H1 (cell line): ENCODE measurements at regions not wholly inside any gene's neighbourhood (a gene's known extent, or its start where the extent isn't known, plus 50 kb on each side); places are given as distances from the start of the nearest gene placed in this dataset.

ENCODE experiments used
- CTCF ChIA-PET: fragments of 300-600 bp; sonication (Branson Sonifier 250); formaldehyde crosslinking; loops from one replicate; lab custom pipeline; 2021; ENCODE audit not compliant: partially characterized antibody; lab: Charles Lee
- POLR2A ChIA-PET: fragments of 300-600 bp; sonication (Branson Sonifier 250); formaldehyde crosslinking; loops from one replicate; lab custom pipeline; 2021; ENCODE audit warnings: inconsistent platforms; ENCODE audit not compliant: partially characterized antibody; lab: Charles Lee
- DNase-seq, 2 experiments: peaks; one replicate each; pipeline versions ENCODE4 v3.0.0 to v3.0.0-alpha.2; 2010 to 2022; ENCODE audit warnings: low spot score in 2 of 2, low read depth in 1 of 2, mixed read lengths in 1 of 2
- FAIRE-seq: peaks from 2 replicates; lab custom pipeline; 2011; peaks lifted over from hg19 to GRCh38; lab: Jason Lieb, UNC
- H2AFZ ChIP-seq: 2 replicates; pipeline ENCODE4 v1.8.1; 2012; ENCODE audit warnings: low read length, inconsistent platforms
- H2AK5ac ChIP-seq: 2 replicates; pipeline ENCODE4 v1.6.1; 2013; ENCODE audit warnings: low read depth, low read length
- H2BK120ac ChIP-seq: replicated peaks from 2 replicates; pipeline ENCODE3; 2013; ENCODE audit warnings: low read depth, low read length, inconsistent platforms
- H2BK12ac ChIP-seq: 2 replicates; pipeline ENCODE4 v1.6.1; 2013; ENCODE audit warnings: low read depth, low read length
- H2BK15ac ChIP-seq: 2 replicates; pipeline ENCODE4 v1.6.1; 2013; ENCODE audit warnings: low read length
- H2BK20ac ChIP-seq: 2 replicates; pipeline ENCODE4 v1.6.1; 2013; ENCODE audit warnings: low read length
- H2BK5ac ChIP-seq: 2 replicates; pipeline ENCODE4 v1.6.1; 2013; ENCODE audit warnings: low read depth, low read length
- H3K14ac ChIP-seq: 2 replicates; pipeline ENCODE4 v1.6.1; 2013; ENCODE audit warnings: inconsistent platforms; ENCODE audit not compliant: insufficient read length
- H3K18ac ChIP-seq: 2 replicates; pipeline ENCODE4 v1.6.1; 2013; ENCODE audit warnings: low read length; ENCODE audit errors: extremely low read depth
- H3K23ac ChIP-seq: 2 replicates; pipeline ENCODE4 v1.6.1; 2013; ENCODE audit warnings: inconsistent platforms; ENCODE audit not compliant: insufficient read length
- H3K23me2 ChIP-seq: 2 replicates; pipeline ENCODE4 v1.6.1; 2013; ENCODE audit warnings: low read depth, low read length
- H3K27ac ChIP-seq: 2 replicates; pipeline ENCODE4 v1.6.1; 2011; ENCODE audit warnings: low read depth, low read length, inconsistent platforms
- H3K27me3 ChIP-seq, 4 experiments: replicated peaks in 1 of 4; 1 replicate in 1 of 4; 2 replicates in 3 of 4; pipeline versions ENCODE4 v1.6.1 to v1.8.1; 2011 to 2013; ENCODE audit warnings: low read length in 3 of 4, mild to moderate bottlenecking in 3 of 4, inconsistent platforms in 2 of 4, mixed read lengths in 2 of 4, moderate library complexity in 1 of 4; ENCODE audit not compliant: control insufficient read depth in 3 of 4, insufficient read depth in 3 of 4; ENCODE audit errors: extremely low read depth in 1 of 4
- H3K36me3 ChIP-seq, 4 experiments: 2 replicates each; pipeline versions ENCODE4 v1.6.1 to v1.8.1; 2011 to 2013; ENCODE audit warnings: mild to moderate bottlenecking in 4 of 4, low read length in 3 of 4, moderate library complexity in 2 of 4, control low read depth in 1 of 4, inconsistent platforms in 1 of 4; ENCODE audit not compliant: insufficient read depth in 4 of 4, control insufficient read depth in 2 of 4
- H3K4ac ChIP-seq: replicated peaks from 2 replicates; pipeline ENCODE3; 2013; ENCODE audit warnings: low read length, low read depth, mixed read lengths, inconsistent platforms; ENCODE audit not compliant: insufficient read length
- H3K4me1 ChIP-seq, 4 experiments: replicated peaks in 1 of 4; 1 replicate in 1 of 4; 2 replicates in 3 of 4; pipeline versions ENCODE4 v1.6.1 to v1.8.1; 2011 to 2013; ENCODE audit warnings: low read length in 3 of 4, inconsistent platforms in 2 of 4, mixed read lengths in 1 of 4; ENCODE audit not compliant: insufficient read depth in 4 of 4, control insufficient read depth in 3 of 4
- H3K4me2 ChIP-seq, 2 experiments: 2 replicates each; pipeline versions ENCODE4 v1.6.1 to v1.8.1; 2011 to 2013; ENCODE audit warnings: low read depth in 2 of 2, low read length in 2 of 2, control low read depth in 1 of 2, inconsistent platforms in 1 of 2, mild to moderate bottlenecking in 1 of 2; ENCODE audit not compliant: insufficient read depth in 1 of 2
- H3K4me3 ChIP-seq, 4 experiments: fragments of 200-600, 300-600 bp in 1 of 4; sonication (generic), shearing (Covaris generic), sonication (Bioruptor Twin) in 1 of 4; 2 replicates each; pipeline versions ENCODE4 v1.5.1 to v1.8.1; 2011 to 2016; ENCODE audit warnings: low read length in 4 of 4, low read depth in 3 of 4, control low read depth in 2 of 4, inconsistent platforms in 2 of 4, mild to moderate bottlenecking in 2 of 4, mixed read lengths in 1 of 4, moderate library complexity in 1 of 4; ENCODE audit not compliant: insufficient read depth in 2 of 4; ENCODE audit errors: extremely low read depth in 1 of 4
- H3K56ac ChIP-seq: replicated peaks from 2 replicates; pipeline ENCODE3; 2013; ENCODE audit warnings: low read depth, mild to moderate bottlenecking, mixed read lengths, low read length, inconsistent platforms; ENCODE audit not compliant: insufficient read length
- H3K79me1 ChIP-seq: 2 replicates; pipeline ENCODE4 v1.6.1; 2013; ENCODE audit warnings: low read depth, low read length, control low read depth
- H3K79me2 ChIP-seq, 2 experiments: 2 replicates each; pipeline versions ENCODE4 v1.6.1 to v1.8.1; 2012 to 2013; ENCODE audit warnings: low read length in 2 of 2, mild to moderate bottlenecking in 2 of 2, inconsistent platforms in 1 of 2; ENCODE audit not compliant: insufficient read depth in 2 of 2, control insufficient read depth in 1 of 2
- H3K9ac ChIP-seq, 4 experiments: replicated peaks in 1 of 4; 1 replicate in 1 of 4; 2 replicates in 3 of 4; pipeline versions ENCODE4 v1.6.1 to v1.8.1; 2011 to 2013; ENCODE audit warnings: low read depth in 3 of 4, low read length in 3 of 4, control low read depth in 2 of 4, mild to moderate bottlenecking in 2 of 4, moderate library complexity in 2 of 4, inconsistent platforms in 1 of 4; ENCODE audit errors: extremely low read depth in 1 of 4
- H3K9me3 ChIP-seq, 2 experiments: 2 replicates each; pipeline versions ENCODE4 v1.6.1 to v1.8.1; 2012 to 2013; ENCODE audit warnings: mild to moderate bottlenecking in 2 of 2, moderate library complexity in 2 of 2, control low read depth in 1 of 2, inconsistent platforms in 1 of 2, low read depth in 1 of 2, low read length in 1 of 2, mixed read lengths in 1 of 2; ENCODE audit not compliant: insufficient read depth in 2 of 2
- H4K20me1 ChIP-seq, 2 experiments: replicated peaks in 1 of 2; 2 replicates each; pipeline versions ENCODE3 to v1.8.1; 2011 to 2013; ENCODE audit warnings: inconsistent platforms in 2 of 2, low read length in 2 of 2, mild to moderate bottlenecking in 1 of 2; ENCODE audit not compliant: insufficient read depth in 2 of 2, control insufficient read depth in 1 of 2
- H4K5ac ChIP-seq: 2 replicates; pipeline ENCODE4 v1.6.1; 2013; ENCODE audit warnings: low read length, low read depth, mixed read lengths, inconsistent platforms; ENCODE audit not compliant: insufficient read length
- H4K8ac ChIP-seq: 2 replicates; pipeline ENCODE4 v1.8.0; 2013; ENCODE audit warnings: mild to moderate bottlenecking, moderate library complexity, low read length, inconsistent platforms; ENCODE audit not compliant: insufficient read depth; ENCODE audit errors: extremely low read depth
- H4K91ac ChIP-seq: replicated peaks from 2 replicates; pipeline ENCODE3; 2013; ENCODE audit warnings: low read length, mixed read lengths, inconsistent platforms; ENCODE audit not compliant: insufficient read length
- ASH2L ChIP-seq: fragments of 200-600, 300-600 bp; sonication (generic); IDR thresholded peaks from one replicate; pipeline ENCODE4 v1.7.1; 2017; ENCODE audit warnings: low read length
- CHD1 ChIP-seq: IDR thresholded peaks from 2 replicates; pipeline ENCODE4 v1.6.1; 2012; ENCODE audit warnings: low read depth, low read length, improper control_type of control experiment
- CREB1 ChIP-seq: IDR thresholded peaks from 2 replicates; pipeline ENCODE4 v1.6.1; 2012; ENCODE audit warnings: inconsistent platforms
- HDAC6 ChIP-seq: IDR thresholded peaks from one replicate; pipeline ENCODE4 v1.7.1; 2012; ENCODE audit warnings: low read depth, mild to moderate bottlenecking, inconsistent platforms, low read length, moderate library complexity
- JUN ChIP-seq: IDR thresholded peaks from 2 replicates; pipeline ENCODE4 v1.6.1; 2011; ENCODE audit warnings: low read depth, mild to moderate bottlenecking, improper control_type of control experiment, low read length
- MAFK ChIP-seq: IDR thresholded peaks from 2 replicates; pipeline ENCODE4 v1.6.1; 2012; ENCODE audit warnings: low read depth, mild to moderate bottlenecking, improper control_type of control experiment, low read length
- NANOG ChIP-seq: IDR thresholded peaks from 2 replicates; pipeline ENCODE4 v1.6.1; 2011; ENCODE audit warnings: low read length, low read depth, mild to moderate bottlenecking, inconsistent platforms; ENCODE audit not compliant: insufficient read depth, poor library complexity, severe bottlenecking
- POLR2A ChIP-seq, 2 experiments: IDR thresholded peaks; 1 replicate in 1 of 2; 2 replicates in 1 of 2; pipeline ENCODE4 v1.6.1; 2011; ENCODE audit warnings: low read depth in 2 of 2, low read length in 2 of 2, mild to moderate bottlenecking in 2 of 2; ENCODE audit errors: control extremely low read depth in 1 of 2
- SP1 ChIP-seq: IDR thresholded peaks from 2 replicates; pipeline ENCODE4 v1.6.1; 2011; ENCODE audit warnings: low read depth, low read length
- TAF7 ChIP-seq: optimal IDR thresholded peaks from 2 replicates; pipeline ENCODE3; 2011; ENCODE audit warnings: low read depth, mild to moderate bottlenecking, inconsistent platforms, low read length, moderate library complexity, borderline replicate concordance
- WGBS, 2 experiments: shearing (Covaris generic) in 1 of 2; methylation state at CpG; one replicate each; pipeline versions ENCODE4 v1.1.6 to v1.1.7; 2013 to 2015; ENCODE audit warnings: low lambda C conversion rate in 2 of 2, mixed read lengths in 2 of 2, inconsistent platforms in 1 of 2, low coverage in 1 of 2, missing lambda C conversion rate in 1 of 2; ENCODE audit not compliant: insufficient replicate concordance in 2 of 2, insufficient coverage in 1 of 2, insufficient read length in 1 of 2; ENCODE audit errors: extremely low coverage in 1 of 2, missing lambda C conversion rate in 1 of 2; 5-methylcytosine and 5-hydroxymethylcytosine counted together

DNA sequence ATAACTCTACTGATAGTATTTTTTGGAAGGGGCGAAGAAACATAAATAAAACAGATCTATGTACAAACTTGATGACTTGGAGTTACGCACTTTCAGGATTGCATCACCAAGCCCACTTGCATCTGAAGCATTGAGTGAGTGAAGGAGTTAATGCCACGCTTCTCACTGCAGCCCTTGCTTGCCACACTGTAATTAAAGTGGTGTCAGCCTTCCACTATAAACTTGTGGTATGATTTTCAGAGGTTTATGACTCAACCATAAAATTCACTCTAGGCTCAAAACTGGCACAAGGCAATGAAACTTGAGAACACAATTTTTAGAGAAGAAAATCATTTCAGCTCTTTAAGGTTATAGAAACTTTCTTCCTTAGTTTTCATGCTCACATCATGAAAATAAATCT is 93.9 kb upstream of the PRMT6 start:
- Histone ChIP-seq H2BK12ac (no peak overlapping the region), H4K5ac (no peak overlapping the region), H4K8ac (no peak overlapping the region), H3K9ac (no peak overlapping the region), H3K56ac (no peak overlapping the region), H4K91ac (no peak overlapping the region), H3K23ac (no peak overlapping the region), H3K79me1 (no peaks in the 10 kb centered on the region), H3K23me2 (no peaks in the 10 kb centered on the region), H3K9me3 (no peaks in the 10 kb centered on the region), H3K4me1 (peaks cover 0 to 2% (median 0%) of the 10 kb centered on the region in 4 experiments; a peak in 1 of 7 replicates), H3K27ac (no peak overlapping the region), H3K79me2 (no peaks in the 10 kb centered on the region), H3K27me3 (no peaks in the 10 kb centered on the region), H2AK5ac (no peak overlapping the region), H2AFZ (no peak overlapping the region), H4K20me1 (no peaks in the 10 kb centered on the region), H2BK20ac (no peak overlapping the region), H3K4me2 (no peak overlapping the region), H3K4ac (no peak overlapping the region), H2BK5ac (no peak overlapping the region), H3K14ac (no peak overlapping the region), H2BK120ac (no peak overlapping the region), H2BK15ac (no peak overlapping the region), H3K18ac (no peak overlapping the region), H3K4me3 (no peak overlapping the region), H3K36me3 (no peaks in the 10 kb centered on the region)
- DNase-seq (no peak), FAIRE-seq (no peak)
- CTCF ChIA-PET: no interaction called here
- TF ChIP-seq ASH2L (no peak), CREB1 (no peak), HDAC6 (no peak), SP1 (no peak), JUN (no peak), CHD1 (no peak), NANOG (no peak), POLR2A (IDR thresholded peaks at IDR 0.05; ENCODE audit: control extremely low read depth in 1 of 2, low read depth in 2 of 2, low read length in 2 of 2) (no peak), TAF7 (no peak), MAFK (no peak)
- WGBS, 2 experiments: 96% methylated on average over 3 of the region's 3 CpGs; no CpG with 5 or more reads in 1 of the 2 experiments
- POLR2A ChIA-PET: no interaction called here
